H9 (cell line): ENCODE measurements at regions not wholly inside any gene's neighbourhood (a gene's known extent, or its start where the extent isn't known, plus 50 kb on each side); places are given as distances from the start of the nearest gene placed in this dataset.

ENCODE experiments used
- DNase-seq: peaks from one replicate; pipeline ENCODE4 v3.0.0-alpha.2; 2017
- H2AFZ ChIP-seq: one replicate; pipeline ENCODE4 v1.6.1; 2013; ENCODE audit warnings: mild to moderate bottlenecking, low read length, control low read depth, moderate library complexity
- H2AK5ac ChIP-seq: 2 replicates; pipeline ENCODE4 v1.6.1; 2013; ENCODE audit warnings: low read length, control low read depth, mixed read lengths; ENCODE audit not compliant: insufficient read length
- H2BK120ac ChIP-seq: one replicate; pipeline ENCODE4 v1.6.1; 2013; ENCODE audit warnings: low read depth, mild to moderate bottlenecking, low read length, control low read depth, inconsistent platforms; ENCODE audit not compliant: poor library complexity, severe bottlenecking
- H2BK12ac ChIP-seq: 2 replicates; pipeline ENCODE4 v1.6.1; 2013; ENCODE audit warnings: low read length, control low read depth, mixed read lengths, low read depth; ENCODE audit not compliant: insufficient read length
- H2BK15ac ChIP-seq: 2 replicates; pipeline ENCODE4 v1.6.1; 2013; ENCODE audit warnings: low read depth, low read length, control low read depth
- H2BK20ac ChIP-seq: one replicate; pipeline ENCODE4 v1.6.1; 2013; ENCODE audit warnings: low read depth, mild to moderate bottlenecking, low read length, control low read depth, inconsistent platforms; ENCODE audit not compliant: poor library complexity, severe bottlenecking
- H2BK5ac ChIP-seq: 2 replicates; pipeline ENCODE4 v1.6.1; 2013; ENCODE audit warnings: low read length, control low read depth, mixed read lengths; ENCODE audit not compliant: insufficient read length
- H3K14ac ChIP-seq: 2 replicates; pipeline ENCODE4 v1.6.1; 2013; ENCODE audit warnings: low read length, control low read depth; ENCODE audit not compliant: insufficient read depth
- H3K18ac ChIP-seq: 2 replicates; pipeline ENCODE4 v1.6.1; 2013; ENCODE audit warnings: low read depth, mild to moderate bottlenecking, mixed read lengths, low read length, control low read depth; ENCODE audit not compliant: insufficient read length
- H3K23ac ChIP-seq: 2 replicates; pipeline ENCODE4 v1.6.1; 2013; ENCODE audit warnings: low read length, control low read depth, mixed read lengths, low read depth; ENCODE audit not compliant: insufficient read length
- H3K23me2 ChIP-seq: 2 replicates; pipeline ENCODE4 v1.6.1; 2013; ENCODE audit warnings: low read depth, mild to moderate bottlenecking, mixed read lengths, low read length, control low read depth; ENCODE audit not compliant: insufficient read length, poor library complexity, severe bottlenecking
- H3K27ac ChIP-seq: 2 replicates; pipeline ENCODE4 v1.5.1; 2013; ENCODE audit warnings: low read length, control low read depth, mixed read lengths, low read depth; ENCODE audit not compliant: insufficient read length
- H3K27me3 ChIP-seq: 2 replicates; pipeline ENCODE4 v1.6.1; 2013; ENCODE audit warnings: low read length, control low read depth, inconsistent platforms; ENCODE audit not compliant: insufficient read depth
- H3K4ac ChIP-seq: 2 replicates; pipeline ENCODE4 v1.6.1; 2013; ENCODE audit warnings: low read depth, mild to moderate bottlenecking, control low read depth, inconsistent platforms, low read length, moderate library complexity
- H3K4me1 ChIP-seq: 2 replicates; pipeline ENCODE4 v1.6.1; 2013; ENCODE audit warnings: low read length, control low read depth, inconsistent platforms; ENCODE audit not compliant: insufficient read depth
- H3K4me2 ChIP-seq: 2 replicates; pipeline ENCODE4 v1.6.1; 2013; ENCODE audit warnings: low read length, control low read depth, mixed read lengths; ENCODE audit not compliant: insufficient read length, insufficient read depth
- H3K56ac ChIP-seq: 2 replicates; pipeline ENCODE4 v1.6.1; 2013; ENCODE audit warnings: low read depth, mild to moderate bottlenecking, mixed read lengths, low read length, control low read depth; ENCODE audit not compliant: insufficient read length
- H3K79me1 ChIP-seq: 2 replicates; pipeline ENCODE4 v1.6.1; 2013; ENCODE audit warnings: low read depth, mild to moderate bottlenecking, moderate library complexity, low read length, control low read depth, inconsistent platforms; ENCODE audit not compliant: insufficient read depth, poor library complexity, severe bottlenecking
- H3K79me2 ChIP-seq: 2 replicates; pipeline ENCODE4 v1.6.1; 2013; ENCODE audit warnings: low read length, control low read depth, inconsistent platforms; ENCODE audit not compliant: insufficient read depth
- H3K9ac ChIP-seq: 2 replicates; pipeline ENCODE4 v1.6.1; 2013; ENCODE audit warnings: low read length, control low read depth, mixed read lengths; ENCODE audit not compliant: insufficient read length; ENCODE audit errors: extremely low read depth
- H3K9me3 ChIP-seq: one replicate; pipeline ENCODE4 v1.6.1; 2013; ENCODE audit warnings: low read depth, low read length, inconsistent platforms; ENCODE audit not compliant: control insufficient read depth
- H3T11ph ChIP-seq: one replicate; pipeline ENCODE4 v1.6.1; 2013; ENCODE audit warnings: mild to moderate bottlenecking, low read length, control low read depth, inconsistent platforms
- H4K20me1 ChIP-seq: one replicate; pipeline ENCODE4 v1.6.1; 2013; ENCODE audit not compliant: control insufficient read depth, insufficient read length, insufficient read depth
- H4K5ac ChIP-seq: 2 replicates; pipeline ENCODE4 v1.6.1; 2013; ENCODE audit warnings: low read depth, mild to moderate bottlenecking, mixed read lengths, low read length, control low read depth; ENCODE audit not compliant: insufficient read length
- H4K8ac ChIP-seq: replicated peaks from 2 replicates; pipeline ENCODE4 v1.6.1; 2013; ENCODE audit warnings: low read length, control low read depth, mixed read lengths, low read depth; ENCODE audit not compliant: insufficient read length
- H4K91ac ChIP-seq: 2 replicates; pipeline ENCODE4 v1.6.1; 2013; ENCODE audit warnings: low read depth, mild to moderate bottlenecking, moderate library complexity, mixed read lengths, low read length, control low read depth; ENCODE audit not compliant: insufficient read length
- H3K27ac Mint-ChIP-seq, 3 experiments: 2 replicates in 2 of 3; 3 replicates in 1 of 3; pipeline ENCODE4 v1.8.0; 2020 to 2021; ENCODE audit warnings: mixed read lengths in 3 of 3, mild to moderate bottlenecking in 1 of 3, moderate library complexity in 1 of 3
- H3K27me3 Mint-ChIP-seq: 2 replicates; pipeline ENCODE4 v1.8.0; 2021; ENCODE audit warnings: low read depth, mild to moderate bottlenecking, moderate library complexity, mixed read lengths
- H3K36me3 Mint-ChIP-seq, 3 experiments: 2 replicates in 2 of 3; 3 replicates in 1 of 3; pipeline ENCODE4 v1.8.0; 2020 to 2021; ENCODE audit warnings: low read depth in 3 of 3, mixed read lengths in 3 of 3; ENCODE audit not compliant: insufficient read depth in 1 of 3
- H3K4me1 Mint-ChIP-seq, 2 experiments: 2 replicates each; pipeline ENCODE4 v1.8.0; 2020; ENCODE audit warnings: mixed read lengths in 2 of 2
- H3K4me3 Mint-ChIP-seq, 2 experiments: 2 replicates in 1 of 2; 3 replicates in 1 of 2; pipeline ENCODE4 v1.8.0; 2020 to 2021; ENCODE audit warnings: mild to moderate bottlenecking in 2 of 2, mixed read lengths in 2 of 2, moderate library complexity in 1 of 2
- H3K9me3 Mint-ChIP-seq, 2 experiments: 2 replicates in 1 of 2; 3 replicates in 1 of 2; pipeline ENCODE4 v1.8.0; 2020; ENCODE audit warnings: mild to moderate bottlenecking in 2 of 2, mixed read lengths in 2 of 2, moderate library complexity in 1 of 2
- CTCF ChIP-seq: fragments of 200-600 bp; sonication (generic); conservative IDR thresholded peaks from 3 replicates; pipeline ENCODE4 v1.8.0; 2021; ENCODE audit warnings: antibody characterized with exemption, mild to moderate bottlenecking
- WGBS: extraction: QIAGEN DNeasy Blood & Tissue Kit; methylation state at CpG from one replicate; pipeline ENCODE4 v1.1.7; 2013; ENCODE audit warnings: missing lambda C conversion rate, low lambda C conversion rate, mixed read lengths; ENCODE audit not compliant: insufficient read length; ENCODE audit errors: extremely low coverage; 5-methylcytosine and 5-hydroxymethylcytosine counted together

DNA sequence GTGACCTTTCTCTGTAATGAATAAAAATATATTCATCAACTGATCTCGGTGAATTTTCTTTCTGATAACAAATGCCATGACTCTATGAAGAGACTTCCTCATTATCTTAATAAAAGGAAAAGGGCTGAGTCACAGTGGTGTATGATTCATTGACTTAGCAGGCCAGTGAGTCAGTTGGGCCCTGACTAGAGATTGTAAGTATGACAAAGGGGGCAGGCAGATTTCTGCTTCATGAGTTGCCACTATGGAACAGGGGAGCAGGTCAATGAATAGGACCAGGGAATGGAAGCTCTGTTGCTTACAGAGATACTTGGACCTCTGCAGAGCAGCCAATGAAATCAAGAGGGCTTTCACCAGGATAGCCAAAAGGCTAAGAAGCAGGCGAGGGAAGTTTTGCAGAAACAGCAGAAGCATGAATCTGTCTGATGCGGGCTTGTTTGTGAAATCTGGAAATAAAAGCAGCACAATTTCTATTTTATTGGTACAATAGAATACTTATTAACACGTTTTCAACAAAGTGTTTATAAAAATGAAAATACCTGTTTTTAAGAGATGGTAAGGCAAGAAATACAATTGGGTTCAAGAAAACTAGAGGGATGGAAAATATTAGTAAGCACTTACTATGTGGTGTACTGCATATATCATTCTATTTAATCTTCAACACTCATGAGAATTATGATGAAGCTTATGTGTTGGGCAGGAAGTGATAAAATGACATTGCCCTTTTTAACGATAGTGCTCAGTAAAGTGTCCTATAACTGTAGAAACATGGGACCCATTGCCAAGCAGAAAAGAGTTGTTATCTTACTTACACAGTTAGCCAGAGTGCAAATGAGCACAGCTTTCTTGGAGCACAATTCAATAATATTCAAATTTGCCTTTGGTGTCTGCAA lies 169.8 kb upstream of the MYRIP start:
- H3K27ac Mint-ChIP-seq = peak overlapping the region in 2 of 3 experiments; percentile 53 to 90; a peak in 4 of 7 replicates
- no peaks in the 10 kb centered on the region; a peak in 1 of 5 replicates for H3K9me3 Mint-ChIP-seq
- H3K23ac ChIP-seq = no peak overlapping the region
- no peak overlapping the region for H3K56ac ChIP-seq
- H3K27me3 ChIP-seq = no peaks in the 10 kb centered on the region
- no CpG with 5 or more reads among the region's 5 CpGs for WGBS
- H2BK5ac ChIP-seq = no peak overlapping the region
- H2BK15ac ChIP-seq = no peak overlapping the region
- no peaks in the 10 kb centered on the region for H3K9me3 ChIP-seq
- no peak overlapping the region for H3K4ac ChIP-seq
- H3K4me1 Mint-ChIP-seq = peaks cover 12 to 19% of the 10 kb centered on the region in 2 experiments
- peaks cover 0 to 2% (median 0%) of the 10 kb centered on the region in 3 experiments; a peak in 1 of 7 replicates for H3K36me3 Mint-ChIP-seq
- no peak overlapping the region for H3K4me2 ChIP-seq
- no peak for TF ChIP-seq CTCF
- H3K4me3 Mint-ChIP-seq = no peak overlapping the region
- H3K14ac ChIP-seq = no peak overlapping the region; the same call in 1 of the 2 replicates
- H3K4me1 ChIP-seq = no peaks in the 10 kb centered on the region; the same call in 1 of the 2 replicates
- H3K23me2 ChIP-seq = no peaks in the 10 kb centered on the region
- no peaks in the 10 kb centered on the region for H3K79me1 ChIP-seq
- peak; percentile 47 for DNase-seq
- no peaks in the 10 kb centered on the region for H3K79me2 ChIP-seq
- H4K8ac ChIP-seq = no peak overlapping the region
- no peaks in the 10 kb centered on the region for H4K20me1 ChIP-seq
- H2AK5ac ChIP-seq = no peak overlapping the region
- no peak overlapping the region for H2BK120ac ChIP-seq
- H3K27me3 Mint-ChIP-seq = no peaks in the 10 kb centered on the region
- H2AFZ ChIP-seq = peak overlapping the region; percentile 4
- H2BK20ac ChIP-seq = no peak overlapping the region
- peak overlapping the region; percentile 70 for H3K27ac ChIP-seq
- H3K9ac ChIP-seq = no peak overlapping the region
- H4K5ac ChIP-seq = no peak overlapping the region
- no peak overlapping the region for H3K18ac ChIP-seq
- no peak overlapping the region for H3T11ph ChIP-seq
- no peak overlapping the region for H2BK12ac ChIP-seq
- H4K91ac ChIP-seq = no peak overlapping the region
